GM10266 (cell line): ENCODE measurements at regions not wholly inside any gene's neighbourhood (a gene's known extent, or its start where the extent isn't known, plus 50 kb on each side); places are given as distances from the start of the nearest gene placed in this dataset.

Source experiments
- DNase-seq: peaks from one replicate; pipeline ENCODE4 v3.0.0; 2012; ENCODE audit errors: extremely low spot score
- TF ChIP-seq, protein P1 (sequence below): IDR thresholded peaks from 2 replicates; pipeline ENCODE4 v1.5.1; 2012; ENCODE audit warnings: mild to moderate bottlenecking, low read depth; ENCODE audit not compliant: control insufficient read depth, insufficient read depth; ENCODE audit errors: missing control alignments

DNA sequence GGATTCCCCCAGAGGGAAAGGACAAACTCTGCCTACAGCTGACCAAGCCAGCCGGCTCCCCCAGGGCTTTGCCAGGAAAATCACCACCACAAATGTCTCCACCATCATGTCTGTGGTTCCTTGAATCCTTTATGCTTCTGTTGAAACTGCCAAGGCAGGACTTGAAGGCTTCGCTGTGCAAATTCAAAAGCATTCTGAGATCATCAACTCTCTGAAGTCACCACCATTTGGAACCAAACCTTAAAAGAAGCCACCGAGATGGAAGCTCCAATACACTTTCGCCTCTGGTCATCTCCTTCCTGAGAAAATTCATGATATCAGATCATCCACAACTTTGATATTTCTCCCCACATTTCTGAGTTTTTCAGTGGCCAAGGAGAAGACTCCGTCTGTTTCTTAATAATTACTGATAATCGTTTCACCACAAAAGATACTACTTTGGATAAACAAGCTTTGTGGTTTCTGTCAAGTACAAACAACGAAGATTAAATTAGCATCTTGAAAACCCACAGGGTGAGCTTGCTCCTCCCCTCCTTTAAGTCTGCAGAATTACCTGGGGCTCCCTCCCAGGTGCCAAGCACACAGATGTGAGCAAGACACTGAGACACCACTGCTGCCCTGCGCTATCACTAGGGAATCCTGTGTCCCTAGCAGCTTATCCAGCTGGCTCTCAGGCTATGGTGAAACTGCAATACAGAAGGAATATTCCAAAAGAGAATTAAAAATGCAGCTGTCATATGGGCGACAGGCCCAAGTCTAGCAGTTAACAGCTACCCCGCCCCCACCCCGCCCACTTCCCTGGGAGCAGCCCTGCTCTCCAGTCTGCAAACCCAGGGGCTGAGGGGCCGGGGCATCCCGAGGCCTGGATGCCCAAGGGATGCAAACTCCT lies 125.0 kb upstream of the TBL1X start:
- TF ChIP-seq, protein P1, sequence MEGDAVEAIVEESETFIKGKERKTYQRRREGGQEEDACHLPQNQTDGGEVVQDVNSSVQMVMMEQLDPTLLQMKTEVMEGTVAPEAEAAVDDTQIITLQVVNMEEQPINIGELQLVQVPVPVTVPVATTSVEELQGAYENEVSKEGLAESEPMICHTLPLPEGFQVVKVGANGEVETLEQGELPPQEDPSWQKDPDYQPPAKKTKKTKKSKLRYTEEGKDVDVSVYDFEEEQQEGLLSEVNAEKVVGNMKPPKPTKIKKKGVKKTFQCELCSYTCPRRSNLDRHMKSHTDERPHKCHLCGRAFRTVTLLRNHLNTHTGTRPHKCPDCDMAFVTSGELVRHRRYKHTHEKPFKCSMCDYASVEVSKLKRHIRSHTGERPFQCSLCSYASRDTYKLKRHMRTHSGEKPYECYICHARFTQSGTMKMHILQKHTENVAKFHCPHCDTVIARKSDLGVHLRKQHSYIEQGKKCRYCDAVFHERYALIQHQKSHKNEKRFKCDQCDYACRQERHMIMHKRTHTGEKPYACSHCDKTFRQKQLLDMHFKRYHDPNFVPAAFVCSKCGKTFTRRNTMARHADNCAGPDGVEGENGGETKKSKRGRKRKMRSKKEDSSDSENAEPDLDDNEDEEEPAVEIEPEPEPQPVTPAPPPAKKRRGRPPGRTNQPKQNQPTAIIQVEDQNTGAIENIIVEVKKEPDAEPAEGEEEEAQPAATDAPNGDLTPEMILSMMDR: no peak
- no peak for DNase-seq

DNA sequence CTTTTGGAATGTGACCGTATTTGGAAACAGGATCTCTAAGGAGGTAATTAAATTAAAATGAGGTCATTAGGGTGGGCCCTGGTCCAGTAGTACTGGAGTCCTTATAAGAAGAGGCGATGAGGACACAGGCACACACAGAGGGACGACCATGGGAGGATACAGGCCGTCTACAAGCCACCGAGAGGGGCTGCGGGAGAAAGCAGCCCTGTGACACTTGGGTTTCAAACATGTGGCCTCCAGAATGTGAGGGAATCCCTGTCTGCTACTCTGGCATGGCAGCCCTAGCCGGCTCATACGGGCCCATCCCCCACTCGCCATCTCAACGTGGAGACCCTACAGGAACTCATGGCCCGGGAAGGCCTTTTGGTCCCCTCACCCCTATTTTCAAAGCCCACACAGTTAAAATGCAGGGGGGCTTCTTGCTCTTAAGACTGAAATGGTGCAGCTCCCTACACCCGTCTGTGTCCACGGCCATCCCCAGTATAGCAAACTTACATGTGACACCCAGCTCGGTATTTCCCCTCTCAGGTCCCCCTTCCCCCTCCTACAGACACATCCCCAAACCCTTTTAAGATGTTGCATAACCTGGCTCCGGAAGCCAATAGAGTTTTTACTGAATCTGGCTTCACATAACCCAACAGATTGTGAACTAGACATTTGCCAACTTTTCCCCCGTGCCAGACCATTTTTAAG lies 124.1 kb upstream of the TBL1X start:
- TF ChIP-seq, protein P1: no peak
- DNase-seq: peak; percentile 19

DNA sequence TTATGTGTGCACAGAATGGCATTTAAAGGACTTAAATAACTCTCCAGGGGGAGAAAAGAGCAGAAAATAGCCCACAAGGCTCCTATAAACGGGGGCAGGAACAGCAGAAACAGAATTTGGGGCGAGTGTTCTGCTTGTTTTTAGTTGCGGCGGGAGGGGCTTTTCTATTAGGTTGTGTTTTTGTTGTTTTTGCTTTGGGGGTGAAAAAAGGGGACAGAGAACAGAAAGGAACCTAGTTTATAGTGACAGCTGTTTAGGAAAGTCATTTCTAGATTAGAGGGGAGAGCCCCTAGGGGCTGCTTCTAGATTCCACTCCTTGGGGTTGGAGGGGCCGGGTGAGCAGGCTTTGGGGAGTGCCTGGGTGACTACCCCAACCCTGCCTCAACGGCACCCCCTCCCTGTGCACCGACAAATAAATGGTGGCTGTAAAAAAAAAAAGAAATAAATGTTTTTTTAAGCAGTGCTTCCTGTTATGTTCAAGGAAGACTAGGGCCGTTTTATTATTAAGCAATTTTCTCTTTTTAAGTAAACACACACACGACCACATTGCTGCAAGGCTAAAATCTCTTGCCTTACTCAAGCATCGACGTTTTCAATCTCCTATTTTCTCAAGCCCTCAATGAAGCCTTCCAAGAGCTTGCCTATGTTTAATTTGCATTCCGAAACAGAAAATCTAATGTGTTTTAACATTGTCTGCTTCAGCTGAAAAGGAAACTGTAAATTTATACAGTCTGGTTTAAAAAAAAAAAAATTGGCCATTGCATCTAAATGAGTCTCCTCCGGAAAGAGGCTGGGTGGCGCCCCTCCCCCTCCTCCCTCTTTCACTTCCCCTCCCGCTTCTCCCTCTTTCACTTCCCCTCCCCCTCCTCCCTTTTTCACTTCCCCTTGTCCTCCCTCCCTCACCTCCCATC lies 123.3 kb upstream of the TBL1X start:
- TF ChIP-seq, protein P1: peak; percentile 3

DNA sequence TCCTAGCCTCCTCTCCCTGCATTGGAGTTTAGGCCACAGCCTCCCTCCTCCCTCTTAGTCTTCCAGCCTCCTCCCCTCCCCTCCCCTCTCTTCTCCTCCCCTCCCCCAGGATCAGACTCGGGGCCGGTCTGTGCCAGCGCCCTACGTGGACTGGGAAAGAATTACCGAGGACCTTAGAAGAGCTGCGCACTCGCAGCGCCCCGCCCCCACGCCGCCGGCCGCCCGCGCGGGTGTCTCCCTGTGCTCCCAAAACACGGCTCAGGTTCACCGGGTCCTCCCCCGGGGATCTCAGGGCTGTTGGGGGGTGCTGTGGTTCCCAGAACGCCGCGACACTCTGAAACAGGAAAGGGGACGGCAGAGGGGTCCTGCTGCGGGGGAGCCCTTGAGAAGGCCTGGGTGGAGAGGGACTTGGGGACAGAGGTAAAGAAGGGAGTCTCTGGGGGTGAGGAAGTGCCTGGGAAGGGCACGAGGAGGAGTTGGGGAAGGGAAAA lies 122.3 kb upstream of the TBL1X start:
- no peak for DNase-seq
- TF ChIP-seq, protein P1: no peak

More for the DNA sequence above, 123.3 kb upstream of the TBL1X start:
- DNase-seq: peak; percentile 62

DNA sequence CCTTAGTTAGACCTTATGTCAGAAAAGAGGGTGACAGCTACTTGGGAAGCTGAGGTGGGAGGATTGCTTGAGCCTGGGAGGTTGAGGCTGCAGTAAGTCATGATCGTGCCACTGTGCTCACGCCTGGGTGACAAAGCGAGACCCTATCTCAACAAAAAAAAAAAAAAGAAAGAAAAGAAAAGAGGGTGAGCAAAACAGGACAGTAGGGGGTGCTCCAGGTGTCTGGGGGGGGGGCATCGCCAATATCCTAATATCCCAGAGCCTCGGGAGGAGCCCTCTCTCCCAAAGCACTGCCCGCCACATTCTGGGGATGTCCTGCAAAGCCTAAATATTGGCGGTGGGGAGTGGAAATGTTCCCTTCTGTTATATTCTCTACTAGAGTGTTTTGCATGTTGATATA lies 120.9 kb upstream of the TBL1X start:
- TF ChIP-seq, protein P1: no peak
- DNase-seq: no peak

DNA sequence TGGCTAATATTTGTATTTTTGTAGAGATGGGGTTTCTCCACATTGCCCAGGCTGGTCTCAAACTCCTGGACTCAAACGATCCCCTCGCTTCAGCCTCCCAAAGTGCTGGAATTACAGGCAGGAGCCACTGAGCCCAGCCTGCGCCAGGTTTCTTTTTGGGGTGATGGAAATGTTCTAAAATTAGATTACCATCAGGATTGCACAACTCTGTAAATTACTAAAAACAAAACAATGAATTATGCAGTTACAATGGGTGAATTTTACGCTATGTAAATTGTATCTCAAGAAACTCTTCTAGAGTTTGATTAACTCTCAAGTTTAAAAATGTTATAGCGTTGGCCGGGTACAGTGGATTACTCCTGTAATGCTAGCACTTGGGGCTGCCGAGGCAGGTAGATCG lies 118.9 kb upstream of the TBL1X start:
- TF ChIP-seq, protein P1: no peak
- DNase-seq: no peak
